Karpas-422 (cell line): ENCODE measurements at regions not wholly inside any gene's neighbourhood (a gene's known extent, or its start where the extent isn't known, plus 50 kb on each side); places are given as distances from the start of the nearest gene placed in this dataset.

Experiments used
- DNase-seq: peaks from one replicate; pipeline ENCODE4 v3.0.0-alpha.2; 2015
- H2AFZ ChIP-seq: fragments of 200-600 bp; sonication (generic); 2 replicates; pipeline ENCODE4 v1.6.1; 2014; ENCODE audit warnings: antibody characterized with exemption, low read length, mixed read lengths
- H3K27ac ChIP-seq: fragments of 200-600 bp; sonication (generic); 2 replicates; pipeline ENCODE4 v1.5.1; 2014; ENCODE audit warnings: mild to moderate bottlenecking, low read length, moderate library complexity
- H3K27me3 ChIP-seq: fragments of 200-600 bp; sonication (generic); 2 replicates; pipeline ENCODE4 v1.6.1; 2014; ENCODE audit warnings: low read length, mixed read lengths
- H3K36me3 ChIP-seq: fragments of 200-600 bp; sonication (generic); 2 replicates; pipeline ENCODE4 v1.6.1; 2014; ENCODE audit warnings: low read length, mixed read lengths; ENCODE audit not compliant: insufficient read depth
- H3K4me1 ChIP-seq: fragments of 200-600 bp; sonication (generic); 2 replicates; pipeline ENCODE4 v1.6.1; 2014; ENCODE audit warnings: mild to moderate bottlenecking, low read length, mixed read lengths
- H3K4me2 ChIP-seq: fragments of 200-600 bp; sonication (generic); 2 replicates; pipeline ENCODE4 v1.6.1; 2014; ENCODE audit warnings: low read length, low read depth, mild to moderate bottlenecking; ENCODE audit not compliant: poor library complexity, severe bottlenecking
- H3K4me3 ChIP-seq: fragments of 200-600 bp; sonication (generic); 2 replicates; pipeline ENCODE4 v1.5.1; 2014; ENCODE audit warnings: mild to moderate bottlenecking, antibody characterized with exemption, low read length, mixed read lengths
- H3K79me2 ChIP-seq: fragments of 200-600 bp; sonication (generic); 2 replicates; pipeline ENCODE4 v1.6.1; 2014; ENCODE audit warnings: mild to moderate bottlenecking, low read length, mixed read lengths
- H3K9ac ChIP-seq: fragments of 200-600 bp; sonication (generic); 2 replicates; pipeline ENCODE4 v1.6.0; 2014; ENCODE audit warnings: low read length
- H3K9me2 ChIP-seq: fragments of 200-600 bp; sonication (generic), shearing (Covaris generic); replicated peaks from 2 replicates; pipeline ENCODE4 v1.6.0; 2014; ENCODE audit warnings: mild to moderate bottlenecking, low read length, moderate library complexity; ENCODE audit not compliant: insufficient read depth
- H3K9me3 ChIP-seq: fragments of 300-700, 200-600 bp; sonication (generic); 2 replicates; pipeline ENCODE4 v1.6.1; 2014; ENCODE audit warnings: low read length, mixed read lengths
- H4K20me1 ChIP-seq: fragments of 200-600 bp; sonication (generic); 2 replicates; pipeline ENCODE4 v1.6.1; 2014; ENCODE audit warnings: mild to moderate bottlenecking, antibody characterized with exemption, low read length, low read depth; ENCODE audit not compliant: insufficient read depth

DNA sequence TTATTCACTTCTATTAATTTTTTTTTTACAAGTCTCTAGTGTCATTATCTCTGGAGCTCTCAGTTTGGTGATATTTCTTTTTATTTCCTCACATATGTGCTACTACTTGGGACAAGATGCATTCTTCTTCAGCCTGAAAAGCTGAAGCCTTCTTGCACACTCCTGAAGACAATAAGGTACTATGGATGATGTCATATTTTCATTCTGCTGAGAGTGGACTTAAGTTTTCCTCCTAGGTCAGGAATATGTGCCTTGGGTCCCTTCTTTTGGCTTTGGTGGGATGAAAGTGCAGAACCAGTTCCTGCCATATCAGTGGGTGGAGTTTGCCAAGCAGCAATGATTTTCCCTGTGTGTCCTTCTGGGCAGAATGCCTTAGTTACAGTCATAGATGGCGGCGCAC, 188.7 kb upstream of the EYA4 start:
- Histone ChIP-seq H3K27ac (no peak overlapping the region), H3K9ac (no peak overlapping the region), H3K4me3 (no peak overlapping the region), H3K27me3 (no peaks in the 10 kb centered on the region), H3K4me2 (no peak overlapping the region), H3K4me1 (no peaks in the 10 kb centered on the region), H3K9me3 (no peaks in the 10 kb centered on the region), H4K20me1 (no peaks in the 10 kb centered on the region), H3K9me2 (no peaks in the 10 kb centered on the region), H3K36me3 (no peaks in the 10 kb centered on the region), H2AFZ (no peak overlapping the region), H3K79me2 (no peaks in the 10 kb centered on the region)
- no peak for DNase-seq

DNA sequence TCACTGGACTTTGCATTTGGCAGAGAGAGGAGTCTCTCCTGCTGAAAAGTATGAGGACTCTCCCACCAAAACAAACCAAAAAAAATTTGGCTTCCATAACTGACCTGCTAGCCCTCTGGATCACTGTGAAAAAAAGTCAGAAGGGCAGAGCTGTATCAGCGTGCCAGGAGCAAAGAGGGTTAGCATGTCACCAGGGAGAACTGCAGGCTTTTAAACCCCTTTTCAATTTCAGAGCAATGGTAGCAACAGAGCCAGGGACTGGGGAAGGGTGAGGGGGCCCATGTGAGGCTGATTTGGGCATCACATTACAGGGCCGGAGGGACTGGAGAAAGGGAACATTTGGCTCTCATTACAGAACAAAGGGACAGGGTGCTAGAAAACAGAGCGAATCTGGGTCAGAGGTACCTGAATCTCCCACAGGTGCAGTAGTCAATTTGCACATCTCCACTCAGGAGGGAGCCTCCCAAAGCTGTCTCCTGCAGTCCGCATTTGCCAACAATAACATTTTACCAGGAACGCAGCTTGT, 185.7 kb upstream of the EYA4 start:
- Histone ChIP-seq H3K79me2 (no peaks in the 10 kb centered on the region), H3K27ac (no peak overlapping the region), H3K4me1 (no peaks in the 10 kb centered on the region), H3K4me2 (no peak overlapping the region), H3K27me3 (no peaks in the 10 kb centered on the region), H3K9ac (no peak overlapping the region), H3K9me2 (no peaks in the 10 kb centered on the region), H2AFZ (no peak overlapping the region), H3K36me3 (no peaks in the 10 kb centered on the region), H4K20me1 (no peaks in the 10 kb centered on the region), H3K9me3 (no peaks in the 10 kb centered on the region), H3K4me3 (no peak overlapping the region)
- no peak for DNase-seq

DNA sequence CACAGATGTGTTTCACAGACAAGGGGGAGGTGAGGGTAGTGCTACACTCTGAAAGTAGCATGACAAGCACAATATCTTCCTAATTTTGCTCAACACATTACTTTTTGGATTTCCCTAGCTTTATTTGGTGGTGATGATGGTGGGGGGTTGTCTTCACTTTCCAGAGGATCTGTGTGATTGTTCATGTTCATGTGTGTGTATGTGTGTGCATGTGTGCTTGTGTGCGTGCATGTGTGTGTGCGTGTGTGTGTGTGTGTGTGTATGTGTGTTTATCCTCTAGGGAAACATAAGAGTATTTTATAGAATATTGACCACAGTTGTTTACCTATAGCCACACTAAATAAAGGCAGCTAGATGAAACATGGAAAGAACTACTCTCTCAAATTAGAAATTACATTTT, 183.8 kb upstream of the EYA4 start:
- Histone ChIP-seq H3K4me1 (no peaks in the 10 kb centered on the region), H3K36me3 (no peaks in the 10 kb centered on the region), H2AFZ (no peak overlapping the region), H3K4me3 (no peak overlapping the region), H3K9me2 (no peaks in the 10 kb centered on the region), H3K9me3 (no peaks in the 10 kb centered on the region), H3K9ac (no peak overlapping the region), H3K27me3 (no peaks in the 10 kb centered on the region), H3K79me2 (no peaks in the 10 kb centered on the region), H3K4me2 (no peak overlapping the region), H4K20me1 (no peaks in the 10 kb centered on the region), H3K27ac (no peak overlapping the region)
- no peak for DNase-seq

DNA sequence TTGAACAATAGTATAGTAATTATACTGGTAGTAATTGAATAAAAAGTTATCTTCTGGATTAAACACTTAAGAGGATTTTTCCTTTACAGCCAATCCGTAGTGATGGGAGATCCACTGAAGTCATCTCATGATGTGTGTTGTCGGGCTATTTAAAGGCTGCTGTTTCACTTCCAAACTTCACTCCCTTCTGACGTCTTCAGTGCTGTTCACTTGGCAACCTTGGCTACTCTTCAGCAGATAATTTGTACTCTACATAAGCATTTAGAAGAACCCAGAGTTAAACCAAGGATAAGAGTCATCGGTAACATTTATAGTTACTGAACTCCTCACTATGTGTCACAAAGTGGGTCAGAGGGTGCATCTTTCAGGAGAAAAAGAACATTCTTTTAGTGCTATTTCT, 179.1 kb upstream of the EYA4 start:
- no peak overlapping the region for H3K4me2 ChIP-seq
- no peak overlapping the region for H2AFZ ChIP-seq
- no peak overlapping the region for H3K27ac ChIP-seq
- H3K9me3 ChIP-seq: no peaks in the 10 kb centered on the region
- H3K4me1 ChIP-seq: no peaks in the 10 kb centered on the region
- no peaks in the 10 kb centered on the region for H3K79me2 ChIP-seq
- H3K36me3 ChIP-seq: no peaks in the 10 kb centered on the region
- H3K27me3 ChIP-seq: no peaks in the 10 kb centered on the region
- no peak overlapping the region for H3K4me3 ChIP-seq
- DNase-seq: no peak
- H3K9ac ChIP-seq: no peak overlapping the region
- H3K9me2 ChIP-seq: no peaks in the 10 kb centered on the region
- no peaks in the 10 kb centered on the region for H4K20me1 ChIP-seq

DNA sequence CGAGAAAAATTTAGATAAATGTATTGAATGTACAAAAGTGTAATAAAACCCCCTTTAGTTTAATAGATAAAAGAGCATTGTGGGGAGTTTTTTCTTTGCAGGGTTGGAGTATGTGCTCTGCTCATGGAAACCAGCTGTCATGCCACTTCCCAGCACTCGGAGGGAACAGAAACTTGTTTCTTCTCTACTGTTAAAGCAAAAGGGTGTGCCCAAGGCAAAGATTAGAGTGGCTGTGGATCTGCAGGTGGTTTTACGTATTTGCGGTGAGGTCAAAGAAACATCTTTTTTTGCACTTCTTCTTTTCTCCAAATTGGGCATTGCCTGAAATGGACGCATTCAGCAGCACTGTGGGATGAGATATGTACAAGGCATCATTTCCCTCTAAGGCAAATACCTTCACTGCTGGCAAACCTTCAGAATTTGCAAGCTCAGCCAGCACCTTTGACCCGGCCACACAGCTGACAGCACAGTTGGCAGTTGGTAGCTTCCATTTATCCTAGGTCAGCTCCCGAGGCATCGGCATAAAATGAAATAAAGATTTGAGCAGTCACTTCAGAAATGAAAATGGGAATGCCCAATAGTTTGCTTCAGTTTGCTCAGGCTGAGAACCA, 178.4 kb upstream of the EYA4 start:
- Histone ChIP-seq H3K9ac (no peak overlapping the region), H3K9me2 (no peaks in the 10 kb centered on the region), H3K4me2 (no peak overlapping the region), H2AFZ (no peak overlapping the region), H3K27me3 (no peaks in the 10 kb centered on the region), H3K27ac (no peak overlapping the region), H3K36me3 (no peaks in the 10 kb centered on the region), H3K4me3 (no peak overlapping the region), H4K20me1 (no peaks in the 10 kb centered on the region), H3K9me3 (no peaks in the 10 kb centered on the region), H3K4me1 (no peaks in the 10 kb centered on the region), H3K79me2 (no peaks in the 10 kb centered on the region)
- DNase-seq: no peak

DNA sequence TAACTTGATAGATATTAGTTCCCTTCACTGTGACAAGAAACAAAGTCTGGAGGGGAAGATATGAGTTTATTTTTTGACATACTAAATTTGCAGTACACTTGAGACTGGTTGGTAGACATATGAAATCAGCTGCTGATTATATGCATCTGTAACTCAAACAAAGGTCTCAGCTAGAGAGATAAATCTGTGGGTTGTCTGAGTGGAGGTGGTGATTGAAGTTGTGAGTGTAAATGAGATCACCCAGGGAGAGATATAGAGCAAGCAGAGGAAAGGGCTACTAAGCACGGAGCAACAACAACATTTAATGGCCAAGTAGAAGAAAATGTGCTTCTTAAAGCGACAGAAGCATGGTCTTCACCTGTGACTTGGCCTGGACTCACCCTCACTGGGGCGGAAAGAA, 173.2 kb upstream of the EYA4 start:
- no peak for DNase-seq
- Histone ChIP-seq H3K27me3 (no peaks in the 10 kb centered on the region), H3K9ac (no peak overlapping the region), H3K79me2 (no peaks in the 10 kb centered on the region), H2AFZ (no peak overlapping the region), H3K27ac (no peak overlapping the region), H3K4me3 (no peak overlapping the region), H3K36me3 (no peaks in the 10 kb centered on the region), H3K9me2 (no peaks in the 10 kb centered on the region), H3K4me2 (no peak overlapping the region), H3K9me3 (no peaks in the 10 kb centered on the region), H4K20me1 (no peaks in the 10 kb centered on the region), H3K4me1 (no peaks in the 10 kb centered on the region)

DNA sequence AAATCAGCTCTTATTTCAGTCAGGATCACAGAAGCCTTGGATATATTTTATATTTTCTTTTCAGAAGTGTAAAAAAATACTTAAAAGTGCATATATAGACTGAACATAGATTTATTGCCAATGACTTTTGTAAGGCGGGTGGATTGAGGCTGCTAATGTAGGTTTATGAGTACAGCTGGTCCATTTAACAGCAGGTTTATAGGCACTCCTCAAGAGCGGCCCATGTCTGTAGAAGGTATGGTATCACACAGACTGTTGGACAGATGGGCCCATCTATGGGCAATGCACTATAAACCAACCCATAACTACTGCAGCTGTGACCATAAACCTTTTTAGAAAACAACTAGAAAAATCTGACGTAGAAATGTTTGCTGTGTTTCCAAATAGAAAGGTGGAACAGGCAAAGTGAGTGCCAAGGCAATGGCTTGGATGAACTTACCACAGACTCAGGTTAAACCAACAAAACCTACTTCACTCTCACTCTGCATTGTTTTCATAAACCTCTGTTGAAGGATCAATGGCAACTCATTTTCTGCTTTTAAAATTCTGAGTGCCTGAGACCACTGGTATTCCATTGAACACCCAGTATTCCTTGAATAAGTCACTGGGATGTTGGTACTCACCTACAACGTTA, 170.6 kb upstream of the EYA4 start:
- no peaks in the 10 kb centered on the region for H3K27me3 ChIP-seq

DNA sequence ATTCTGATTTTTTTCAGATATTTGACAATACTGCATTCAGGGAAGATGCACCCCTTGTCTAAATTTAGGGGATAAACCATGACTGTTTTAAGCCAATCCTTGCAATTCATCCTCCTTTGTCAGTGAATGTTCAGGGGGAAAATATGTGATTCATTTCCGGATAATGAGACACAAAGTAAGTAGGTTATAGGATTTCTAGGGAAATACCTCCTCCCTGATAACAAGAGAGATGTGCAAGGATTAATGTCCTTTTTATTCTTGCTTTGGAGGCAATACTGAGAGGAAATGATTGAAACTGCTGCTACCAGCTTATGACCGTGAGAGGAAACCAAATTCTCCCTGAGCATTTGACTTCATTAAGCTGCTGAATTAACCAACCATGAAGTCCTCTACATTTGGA, 161.3 kb upstream of the EYA4 start:
- H3K4me1 ChIP-seq: no peaks in the 10 kb centered on the region
- no peaks in the 10 kb centered on the region for H3K27me3 ChIP-seq
- no peak overlapping the region for H3K4me2 ChIP-seq
- H3K79me2 ChIP-seq: no peaks in the 10 kb centered on the region
- H3K4me3 ChIP-seq: no peak overlapping the region
- DNase-seq: no peak
- H3K27ac ChIP-seq: no peak overlapping the region
- no peaks in the 10 kb centered on the region for H3K36me3 ChIP-seq
- no peaks in the 10 kb centered on the region for H3K9me2 ChIP-seq
- no peak overlapping the region for H2AFZ ChIP-seq
- H4K20me1 ChIP-seq: no peaks in the 10 kb centered on the region
- no peak overlapping the region for H3K9ac ChIP-seq
- no peaks in the 10 kb centered on the region for H3K9me3 ChIP-seq

More for the DNA sequence above, 170.6 kb upstream of the EYA4 start:
- H3K4me2 ChIP-seq: no peak overlapping the region
- H3K4me1 ChIP-seq: no peaks in the 10 kb centered on the region
- H3K36me3 ChIP-seq: no peaks in the 10 kb centered on the region
- H3K9me3 ChIP-seq: no peaks in the 10 kb centered on the region
- no peaks in the 10 kb centered on the region for H3K79me2 ChIP-seq
- DNase-seq: no peak
- H3K9me2 ChIP-seq: no peaks in the 10 kb centered on the region
- no peaks in the 10 kb centered on the region for H4K20me1 ChIP-seq
- no peak overlapping the region for H3K9ac ChIP-seq
- no peak overlapping the region for H3K27ac ChIP-seq
- H2AFZ ChIP-seq: no peak overlapping the region
- H3K4me3 ChIP-seq: no peak overlapping the region
